HUDEP-2 (cell line): ENCODE measurements at regions not wholly inside any gene's neighbourhood (a gene's known extent, or its start where the extent isn't known, plus 50 kb on each side); places are given as distances from the start of the nearest gene placed in this dataset.
"Not testable (repeated sequence)": the region's sequence is repeated elsewhere in the genome, so short reads cannot be mapped to it uniquely, and the experiment has no call there.

ENCODE experiments used
- DNase-seq, 76 experiments: peaks; one replicate each; lab custom pipeline; 2025; ENCODE audit not compliant: unreplicated experiment in 76 of 76; lab: John Stamatoyannopoulos, UW

DNA sequence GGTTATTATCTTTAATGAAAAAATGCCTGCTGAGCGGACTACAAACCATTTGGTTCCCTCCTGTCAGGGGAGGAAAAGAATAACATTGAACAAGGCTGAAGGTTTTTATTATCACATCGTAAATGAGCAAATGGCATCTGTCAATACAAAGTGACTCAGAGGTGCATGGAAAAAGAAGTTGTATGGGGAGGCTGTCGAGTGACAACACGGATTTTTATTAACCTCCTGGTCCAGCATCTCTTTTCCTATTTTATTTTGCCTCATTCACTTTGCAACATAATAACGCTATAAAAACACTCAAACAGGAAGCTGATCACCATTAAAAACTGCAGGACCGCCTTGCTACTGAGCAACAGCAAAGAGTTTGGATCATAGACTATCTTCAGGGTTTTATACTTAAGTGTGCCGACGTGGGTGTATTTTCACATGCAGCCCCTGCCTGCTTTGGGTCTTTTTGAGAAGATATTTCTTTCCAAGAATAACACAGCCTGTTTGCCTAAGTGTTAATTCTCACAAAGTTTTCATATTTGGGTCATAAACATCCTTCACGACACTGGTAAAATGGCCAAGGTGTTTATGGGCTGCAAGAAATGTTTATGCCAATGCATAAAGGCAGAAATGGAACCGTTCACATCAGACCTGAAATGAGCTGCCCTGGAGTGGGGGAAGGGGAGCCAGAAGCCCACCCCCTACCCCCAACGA is 132.1 kb upstream of the SALL4 start:
- no peak for DNase-seq

DNA sequence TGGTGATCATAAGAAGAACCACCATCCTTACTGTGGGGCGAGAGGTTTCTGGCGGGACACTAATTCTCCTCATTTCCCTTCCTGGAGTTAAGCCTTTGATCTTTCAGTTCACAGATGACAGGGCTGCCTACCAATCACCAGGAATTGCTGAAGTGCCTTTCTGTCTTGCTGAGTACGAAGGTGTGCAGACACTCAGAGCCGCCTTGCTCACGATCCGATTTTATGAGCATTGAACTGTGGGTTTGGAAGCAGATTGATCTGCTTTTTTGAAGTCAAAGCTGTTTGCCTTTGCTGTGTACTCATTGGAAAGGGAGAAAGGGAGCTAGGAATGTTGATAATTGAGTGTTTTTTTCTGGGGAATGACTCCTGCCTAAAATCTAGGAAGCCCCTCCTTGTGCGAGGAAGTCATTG is 129.1 kb upstream of the SALL4 start:
- no peak for DNase-seq

DNA sequence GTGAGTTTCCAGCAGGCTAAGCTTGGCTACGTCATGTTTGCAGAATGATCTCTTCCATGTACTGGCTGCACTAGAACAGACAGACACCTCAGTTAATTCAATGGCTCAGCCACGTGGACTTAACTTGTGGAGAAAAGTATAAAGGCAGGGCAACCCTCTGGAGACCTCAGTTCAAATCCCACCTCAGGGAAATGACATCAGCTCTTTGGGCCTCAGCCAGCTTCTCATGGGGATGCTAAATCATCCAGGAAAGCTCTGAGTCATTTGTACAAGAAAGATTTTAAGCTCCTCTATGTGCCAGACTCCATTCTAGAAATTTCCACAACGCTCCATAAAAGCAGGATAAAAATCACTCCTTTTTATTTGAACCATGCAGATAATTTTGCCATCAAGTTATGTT is 128.5 kb upstream of the SALL4 start:
- DNase-seq: no peak

- no peak for DNase-seq
Observed at GRCh38 chr20:51928931-51929330, 126.6 kb upstream of the SALL4 start.

GRCh38 chr20:51927970-51928369 is 125.6 kb upstream of the SALL4 start:
- not testable (repeated sequence) for DNase-seq

DNA sequence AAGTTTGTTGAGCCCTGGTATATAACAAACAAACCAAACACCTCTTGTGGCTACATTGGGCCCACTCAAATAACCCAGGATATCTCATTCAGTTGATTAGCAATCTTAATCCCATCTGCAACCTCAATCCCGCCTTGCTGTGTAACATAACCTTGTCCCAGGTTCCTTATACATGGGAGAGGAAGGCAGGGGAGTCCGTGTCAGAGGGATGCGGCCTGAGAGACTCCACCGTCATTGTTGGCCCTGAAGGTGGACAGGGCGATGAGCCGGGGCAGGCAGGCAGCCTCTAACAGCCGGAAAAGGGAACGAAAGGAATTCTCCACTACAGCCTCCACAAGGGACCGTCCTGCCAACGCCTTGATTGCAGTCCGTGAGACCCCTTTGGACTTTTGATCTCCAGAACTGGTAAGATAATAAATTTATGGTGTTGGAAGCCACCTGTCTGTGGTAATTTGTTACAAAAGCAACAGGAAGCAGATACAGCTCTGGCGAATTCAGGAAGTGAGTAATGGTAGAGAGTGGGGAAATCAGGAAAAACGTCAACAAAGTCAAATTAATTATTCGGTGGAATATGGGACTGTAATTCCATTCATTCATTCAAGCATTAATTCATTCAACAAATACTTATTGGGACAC is 124.5 kb upstream of the SALL4 start:
- DNase-seq: no peak

DNA sequence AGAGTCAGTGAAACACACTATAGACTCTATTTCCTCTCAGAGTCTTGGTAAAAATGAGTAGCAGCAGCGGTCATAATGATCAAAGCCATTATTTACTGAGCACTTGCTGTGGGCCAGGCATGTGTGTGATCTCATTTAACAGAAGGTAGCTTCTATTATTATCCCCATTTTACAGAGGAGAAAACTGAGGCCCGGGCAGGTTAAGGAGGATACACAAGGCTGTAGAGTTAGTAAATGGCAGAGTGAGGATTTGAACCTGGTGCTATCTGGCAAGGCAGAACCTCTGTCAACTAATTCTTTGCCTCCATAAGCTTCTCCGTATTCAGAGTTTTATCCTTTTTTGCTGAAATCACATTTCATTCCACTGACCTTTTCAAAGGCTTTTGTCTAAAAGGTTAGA is 122.2 kb upstream of the SALL4 start:
- no peak for DNase-seq

DNA sequence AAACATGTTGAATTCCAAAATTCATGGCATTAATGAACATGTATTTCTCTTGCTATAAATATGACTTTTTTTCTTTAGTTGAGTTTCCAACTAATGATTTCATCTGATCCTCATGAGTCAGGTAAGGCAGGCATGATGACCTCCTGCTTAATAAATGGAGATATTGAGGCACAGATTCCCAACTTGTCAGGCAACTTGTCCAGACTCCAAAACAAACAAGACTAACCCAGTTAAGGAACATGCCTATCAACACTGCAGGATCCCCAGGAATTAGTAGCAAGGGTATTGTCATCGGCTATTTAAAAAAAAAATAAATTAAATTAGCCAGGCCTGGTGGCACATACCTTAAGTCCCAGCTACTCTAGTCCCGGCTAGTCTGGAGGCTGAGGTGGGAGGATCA is 121.3 kb upstream of the SALL4 start:
- DNase-seq: no peak

DNA sequence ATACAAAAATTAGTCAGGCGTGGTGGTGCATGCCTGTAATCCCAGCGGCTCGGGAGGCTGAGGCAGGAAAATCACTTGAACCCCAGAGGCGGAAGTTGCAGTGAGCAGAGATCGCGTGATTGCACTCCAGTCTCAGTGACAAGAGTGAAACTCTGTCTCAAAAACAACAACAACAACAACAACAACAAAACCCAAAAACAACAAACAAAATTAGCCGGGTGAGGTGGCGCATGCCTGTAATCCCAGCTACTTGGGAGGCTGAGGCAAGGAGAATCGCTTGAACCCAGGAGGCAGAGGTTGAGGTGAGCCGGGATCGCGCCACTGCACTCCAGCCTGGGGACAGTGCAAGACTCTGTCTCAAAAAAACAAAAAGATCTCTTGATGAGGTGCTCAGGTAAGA is 120.5 kb upstream of the SALL4 start:
- DNase-seq: not testable (repeated sequence)

DNA sequence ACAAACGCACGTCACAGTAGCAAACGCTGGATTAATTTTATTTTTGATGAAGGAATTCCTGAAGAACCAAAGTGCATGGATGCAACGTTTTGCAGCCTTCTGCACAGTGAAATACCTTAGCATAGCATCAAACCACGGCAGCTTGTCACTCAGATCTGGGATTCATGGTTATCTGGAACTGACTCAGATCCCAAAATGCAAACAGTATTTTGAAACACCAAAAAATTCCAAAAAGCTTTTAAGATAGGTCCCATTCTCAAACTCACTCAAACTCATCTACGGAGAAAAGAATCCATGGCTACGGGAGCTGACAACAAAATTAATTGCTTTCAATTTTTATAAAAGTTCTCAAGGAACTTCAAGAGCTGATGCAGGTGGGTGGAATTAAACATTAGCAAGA is 116.2 kb upstream of the SALL4 start:
- DNase-seq: no peak

DNA sequence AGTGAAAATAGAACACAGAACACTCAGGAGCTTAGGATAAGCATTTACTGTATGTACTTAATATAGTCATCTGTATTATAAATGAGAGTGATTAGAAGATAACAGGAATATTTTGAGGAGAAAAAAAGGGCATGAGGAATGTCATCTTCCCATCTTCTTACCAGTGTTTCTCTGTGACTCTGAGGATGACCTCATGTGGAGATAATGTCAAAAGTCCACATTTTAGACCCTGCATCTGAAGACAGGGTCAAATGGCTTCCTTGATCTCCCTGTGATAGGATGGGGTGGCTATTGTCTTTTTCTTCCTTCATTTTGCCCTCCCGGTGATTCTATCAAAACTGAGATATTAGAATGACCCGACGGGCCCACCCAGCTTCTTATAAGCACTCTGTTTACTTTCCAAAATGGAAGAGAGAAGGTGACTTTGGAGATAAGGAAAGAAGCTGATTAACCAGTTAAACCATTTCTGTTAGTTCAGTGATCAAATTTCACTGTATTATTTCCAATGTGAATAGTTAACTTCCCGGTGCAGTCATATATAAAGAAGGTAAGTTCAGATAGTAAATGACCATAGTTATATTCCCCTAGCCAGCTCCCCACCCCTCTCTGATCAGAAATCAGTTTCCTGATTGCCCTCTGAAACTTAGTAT is 115.7 kb upstream of the SALL4 start:
- no peak for DNase-seq

- DNase-seq: no peak
Observed at GRCh38 chr20:51916244-51916643, 113.9 kb upstream of the SALL4 start.

GRCh38 chr20:51914758-51915157 is 112.4 kb upstream of the SALL4 start:
- no peak for DNase-seq

DNA sequence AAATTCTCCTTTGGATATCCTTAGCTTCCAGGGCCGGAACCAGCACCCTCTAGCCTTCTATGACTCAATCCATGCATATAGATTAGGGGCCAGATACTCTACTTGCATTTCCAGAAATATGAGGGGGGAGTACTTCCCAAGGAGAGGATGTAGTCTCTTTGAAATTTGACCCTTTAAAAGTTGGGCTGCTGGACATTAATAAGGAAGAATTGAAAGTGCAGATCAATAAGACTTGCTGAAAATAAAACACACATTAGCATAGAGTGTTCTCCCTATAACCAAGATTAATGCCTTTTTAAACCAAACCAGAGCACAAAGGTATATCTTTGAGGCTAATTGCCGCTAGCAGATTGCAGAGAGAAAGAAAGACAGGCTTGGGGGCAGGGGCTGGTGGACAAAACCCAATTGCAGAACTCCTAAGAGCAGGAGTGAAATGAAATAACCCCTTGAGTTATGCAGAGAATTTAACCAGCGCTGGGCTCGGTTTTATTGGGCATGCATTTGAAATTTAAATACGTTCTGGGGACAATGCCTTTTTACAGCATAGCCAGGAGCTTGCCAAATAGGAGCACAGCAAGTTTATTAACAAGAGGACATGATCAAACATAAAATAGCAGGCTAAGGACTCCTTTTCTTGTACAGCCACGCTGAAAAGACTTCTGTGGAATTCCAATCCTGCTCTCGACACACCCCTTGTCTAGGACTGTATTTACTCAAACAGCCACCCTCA is 108.2 kb upstream of the SALL4 start:
- DNase-seq: no peak

DNA sequence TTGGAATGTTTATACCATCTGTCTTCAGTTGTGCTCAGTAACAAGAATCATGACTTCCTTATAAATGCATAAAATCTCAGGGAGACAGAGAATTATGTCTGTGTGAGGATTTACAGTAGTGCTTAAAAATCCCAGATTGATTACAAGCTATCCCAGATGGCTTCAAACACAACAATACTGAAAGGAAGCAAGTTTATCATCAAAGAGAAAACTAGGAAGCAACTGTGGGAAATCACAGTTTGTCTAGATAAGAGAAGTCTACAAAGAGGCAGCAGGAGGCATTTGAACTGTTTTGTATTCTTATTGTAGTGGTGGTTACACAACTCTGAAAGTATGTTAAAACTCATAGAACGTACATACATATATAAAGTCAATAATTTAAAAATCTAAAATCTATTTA is 104.4 kb upstream of the SALL4 start:
- DNase-seq: no peak

DNA sequence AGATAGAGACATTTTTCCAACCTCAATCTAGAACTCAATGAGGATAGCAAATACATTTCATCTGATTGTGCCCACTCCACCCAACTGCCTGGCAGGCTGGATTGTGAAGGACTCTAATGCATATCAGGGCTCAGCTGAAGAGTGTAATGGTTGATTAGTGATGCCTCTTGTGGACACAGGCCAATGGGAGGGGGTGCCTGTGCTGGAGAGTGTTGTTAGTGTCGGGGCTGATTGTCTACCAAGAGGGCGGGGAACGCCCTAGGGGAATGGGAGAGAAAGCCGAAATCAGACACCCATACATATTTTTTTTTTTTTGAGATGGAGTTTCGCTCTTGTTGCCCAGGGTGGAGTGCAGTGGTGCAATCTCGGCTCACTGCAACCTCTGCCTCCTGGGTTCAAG is 103.7 kb upstream of the SALL4 start:
- DNase-seq: peak in 1 of 76 experiments; percentile 6

GRCh38 chr20:51902933-51903332 is 100.6 kb upstream of the SALL4 start:
- DNase-seq: no peak

GRCh38 chr20:51900443-51900842 is 98.1 kb upstream of the SALL4 start:
- no peak for DNase-seq

DNA sequence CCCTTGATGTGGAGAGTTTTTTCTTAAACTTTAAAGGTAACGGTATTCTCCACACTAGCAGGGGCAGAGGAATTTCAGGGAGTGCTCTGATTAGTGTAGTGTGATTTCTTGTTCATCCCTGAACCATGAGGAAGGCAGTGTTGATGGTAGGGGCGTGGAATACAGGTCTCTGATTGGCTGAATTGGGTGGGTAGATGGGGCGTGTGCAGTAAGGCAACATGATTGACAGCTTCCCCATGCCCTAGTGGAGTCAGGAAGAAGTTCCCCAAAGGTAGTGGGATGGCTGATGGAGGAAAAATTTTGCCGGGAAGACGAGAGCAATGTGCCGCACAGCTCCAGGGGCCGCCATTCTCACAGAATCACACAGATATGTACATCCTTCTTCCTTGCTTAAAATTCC is 97.4 kb upstream of the SALL4 start:
- no peak for DNase-seq

GRCh38 chr20:51898788-51899187 is 96.5 kb upstream of the SALL4 start:
- no peak for DNase-seq

- DNase-seq: no peak
Observed at GRCh38 chr20:51894619-51895018, 92.3 kb upstream of the SALL4 start.

- DNase-seq: no peak
Observed at GRCh38 chr20:51894201-51894600, 91.9 kb upstream of the SALL4 start.
